SK-N-SH (cell line): ENCODE measurements at regions not wholly inside any gene's neighbourhood (a gene's known extent, or its start where the extent isn't known, plus 50 kb on each side); places are given as distances from the start of the nearest gene placed in this dataset.
A peak's percentile ranks its signal among the peaks of the same experiment; 100 is the strongest.

Experiments
- CTCF ChIA-PET: fragments of 300-600, 350-600 bp; formaldehyde crosslinking; extraction: SDS; loops from one replicate; lab custom pipeline; 2021; lab: Yijun Ruan, JAX
- POLR2A ChIA-PET: fragments of 350-600 bp; sonication (Branson Sonifier 250); formaldehyde crosslinking; extraction: SDS; loops from one replicate; lab custom pipeline; 2020; ENCODE audit warnings: antibody characterized with exemption, inconsistent platforms; lab: Yijun Ruan, JAX
- DNase-seq: peaks from one replicate; pipeline ENCODE4 v3.0.0; 2012
- H2AFZ ChIP-seq: fragments of 200-600 bp; sonication (generic); 2 replicates; pipeline ENCODE4 v1.8.1; 2016; ENCODE audit warnings: antibody characterized with exemption, mild to moderate bottlenecking, low read depth
- H3F3A ChIP-seq: fragments of 200-600 bp; sonication (generic); replicated peaks from 2 replicates; pipeline ENCODE3; 2016; ENCODE audit warnings: antibody characterized with exemption, mild to moderate bottlenecking; ENCODE audit not compliant: insufficient read depth
- H3K27ac ChIP-seq, 2 experiments: fragments of 200-500 bp in 1 of 2; fragments of 200-600 bp in 1 of 2; sonication (Bioruptor generic) in 1 of 2; sonication (generic), shearing (Covaris generic) in 1 of 2; 2 replicates each; pipeline versions ENCODE4 v1.5.1 to v1.6.1; 2014 to 2016; ENCODE audit warnings: low read depth in 2 of 2, inconsistent platforms in 1 of 2, low read length in 1 of 2, mild to moderate bottlenecking in 1 of 2, mixed read lengths in 1 of 2
- H3K27me3 ChIP-seq: fragments of 200-600 bp; sonication (generic), shearing (Covaris generic); 2 replicates; pipeline ENCODE4 v1.6.1; 2016; ENCODE audit warnings: mixed run types; ENCODE audit not compliant: insufficient read depth
- H3K36me3 ChIP-seq, 2 experiments: fragments of 200-500 bp in 1 of 2; fragments of 200-600 bp in 1 of 2; sonication (Bioruptor generic) in 1 of 2; sonication (generic) in 1 of 2; replicated peaks in 1 of 2; 2 replicates each; pipeline versions ENCODE3 to v1.5.1; 2014 to 2016; ENCODE audit warnings: low read length in 1 of 2, mild to moderate bottlenecking in 1 of 2; ENCODE audit not compliant: insufficient read depth in 2 of 2, control insufficient read depth in 1 of 2
- H3K4me1 ChIP-seq, 2 experiments: fragments of 200-500 bp in 1 of 2; fragments of 200-600 bp in 1 of 2; sonication (Bioruptor generic) in 1 of 2; sonication (generic), shearing (Covaris generic) in 1 of 2; 2 replicates each; pipeline versions ENCODE4 v1.5.1 to v1.6.1; 2014 to 2016; ENCODE audit warnings: low read depth in 1 of 2, low read length in 1 of 2, mixed run types in 1 of 2; ENCODE audit not compliant: insufficient read depth in 2 of 2, control insufficient read depth in 1 of 2
- H3K4me2 ChIP-seq: fragments of 200-600 bp; sonication (generic), shearing (Covaris generic); 2 replicates; pipeline ENCODE4 v1.6.1; 2017; ENCODE audit warnings: mixed run types
- H3K4me3 ChIP-seq, 2 experiments: fragments of 200-500 bp in 1 of 2; fragments of 200-600 bp in 1 of 2; sonication (Bioruptor generic) in 1 of 2; sonication (generic), shearing (Covaris generic) in 1 of 2; 2 replicates each; pipeline versions ENCODE4 v1.5.1 to v1.8.1; 2014 to 2016; ENCODE audit warnings: low read depth in 2 of 2, inconsistent platforms in 1 of 2, low read length in 1 of 2, mild to moderate bottlenecking in 1 of 2, mixed read lengths in 1 of 2, moderate library complexity in 1 of 2
- H3K79me2 ChIP-seq: fragments of 200-600 bp; sonication (generic); 2 replicates; pipeline ENCODE4 v1.8.1; 2017; ENCODE audit warnings: mild to moderate bottlenecking; ENCODE audit not compliant: insufficient read depth
- H3K9ac ChIP-seq: fragments of 200-600 bp; sonication (generic); 2 replicates; pipeline ENCODE4 v1.6.1; 2017; ENCODE audit warnings: mixed run types
- H3K9me2 ChIP-seq: fragments of 200-600 bp; sonication (generic); 2 replicates; pipeline ENCODE4 v1.6.1; 2017; ENCODE audit warnings: mixed run types
- H3K9me3 ChIP-seq: fragments of 200-600 bp; sonication (generic); 2 replicates; pipeline ENCODE4 v1.6.1; 2017; ENCODE audit warnings: mixed run types, mild to moderate bottlenecking, moderate library complexity
- H4K20me1 ChIP-seq: fragments of 200-600 bp; sonication (generic); 2 replicates; pipeline ENCODE4 v1.6.1; 2017; ENCODE audit warnings: mild to moderate bottlenecking, mixed run types; ENCODE audit not compliant: insufficient read depth
- CTCF ChIP-seq: fragments of 200-600 bp; sonication (generic); IDR thresholded peaks from 2 replicates; pipeline ENCODE4 v1.6.1; 2017; ENCODE audit warnings: antibody characterized with exemption, mild to moderate bottlenecking, moderate library complexity
- EP300 ChIP-seq, 2 experiments: IDR thresholded peaks; 2 replicates each; pipeline versions ENCODE4 v1.4.0 to v1.6.1; 2012; ENCODE audit warnings: borderline replicate concordance in 1 of 2, low read depth in 1 of 2, low read length in 1 of 2
- FOXJ3 ChIP-seq: sonication (generic); formaldehyde crosslinking; IDR thresholded peaks from 2 replicates; pipeline ENCODE4 v1.5.1; 2020; ENCODE audit warnings: mild to moderate bottlenecking, missing genetic modification reagents
- MEF2A ChIP-seq: IDR thresholded peaks from 2 replicates; pipeline ENCODE4 v1.4.0; 2012; ENCODE audit warnings: low read depth, borderline replicate concordance
- MXI1 ChIP-seq: IDR thresholded peaks from 2 replicates; pipeline ENCODE4 v1.6.1; 2012; ENCODE audit warnings: mild to moderate bottlenecking, low read depth, low read length, improper control_type of control experiment
- RAD21 ChIP-seq: IDR thresholded peaks from 2 replicates; pipeline ENCODE4 v1.6.1; 2012; ENCODE audit warnings: mild to moderate bottlenecking, low read length
- RXRA ChIP-seq: IDR thresholded peaks from 2 replicates; pipeline ENCODE4 v1.4.0; 2012; ENCODE audit warnings: low read depth, mild to moderate bottlenecking, borderline replicate concordance
- SMC3 ChIP-seq: IDR thresholded peaks from 2 replicates; pipeline ENCODE4 v1.6.1; 2012; ENCODE audit warnings: low read depth, low read length, improper control_type of control experiment
- TCF12 ChIP-seq: IDR thresholded peaks from 2 replicates; pipeline ENCODE4 v1.4.0; 2012
- WGBS: methylation state at CpG from one replicate; pipeline ENCODE4 v1.1.6; 2017; ENCODE audit warnings: low lambda C conversion rate; 5-methylcytosine and 5-hydroxymethylcytosine counted together
- TF ChIP-seq, protein P1 (sequence below): IDR thresholded peaks from 2 replicates; pipeline ENCODE4 v1.4.0; 2012; ENCODE audit warnings: low read depth

DNA sequence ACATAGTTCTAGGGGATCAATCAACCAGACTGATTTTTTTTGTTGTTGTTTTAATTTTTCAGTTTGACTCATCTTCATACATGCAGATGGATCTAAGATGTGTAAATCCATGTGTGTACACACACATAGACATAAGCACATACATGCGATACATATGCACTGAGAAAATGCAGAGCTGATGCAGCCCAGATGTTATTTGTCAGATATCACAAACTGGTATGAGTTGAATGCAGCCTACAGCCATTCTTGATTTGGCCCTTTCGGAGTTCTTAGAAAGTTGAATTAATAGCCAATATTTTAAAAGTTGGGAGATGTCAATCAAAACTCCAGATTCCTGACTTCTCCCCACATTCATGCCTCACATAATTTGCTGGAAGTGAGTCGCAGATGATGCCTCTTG, 180.4 kb downstream of the SPATA18 start:
- H3K9me3 ChIP-seq, result no peaks in the 10 kb centered on the region
- POLR2A ChIA-PET, result no interaction called here
- 46% methylated on average over 3 of the region's 3 CpGs for WGBS

DNA sequence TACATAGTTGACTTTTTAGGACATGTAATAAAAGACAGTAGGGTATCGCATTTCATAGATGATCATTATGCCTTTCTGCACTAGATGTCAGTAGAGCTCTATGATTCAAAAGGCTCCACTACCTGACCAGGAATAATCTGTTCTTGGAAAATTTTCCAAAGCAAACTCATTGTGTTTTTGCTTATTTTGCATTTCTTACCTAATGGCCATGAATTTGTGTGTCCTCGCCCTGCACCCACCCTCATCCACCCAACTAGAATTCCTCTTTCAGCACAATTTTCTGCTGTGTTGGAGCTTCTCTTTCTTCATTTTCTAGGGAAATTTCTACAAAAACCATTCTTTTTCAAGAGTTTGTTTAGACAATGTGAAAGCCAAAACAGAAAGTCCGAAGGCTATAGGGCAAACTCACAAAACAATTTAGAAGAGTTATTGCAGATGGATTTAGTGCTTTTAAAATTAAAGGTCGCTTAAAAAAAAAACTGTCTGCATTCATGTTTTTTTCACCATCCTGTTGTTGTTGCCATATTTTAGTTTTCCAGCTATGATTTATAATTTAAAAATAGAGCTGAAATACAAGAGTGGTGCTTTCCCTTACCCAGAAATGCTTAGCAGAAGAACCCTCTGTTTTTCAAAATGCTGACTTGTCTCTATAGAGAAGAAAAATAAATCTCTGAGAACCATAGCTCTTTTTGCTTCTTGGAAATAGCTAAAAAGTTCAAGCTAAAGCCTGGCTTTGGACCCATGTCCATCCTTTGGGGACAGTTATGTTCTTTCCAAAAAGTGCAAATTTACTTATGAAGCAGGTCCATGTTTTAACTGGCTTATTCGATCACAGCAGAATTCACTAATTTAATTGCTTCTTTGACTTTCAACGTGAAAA, 183.7 kb downstream of the SPATA18 start:
- H3K4me3 ChIP-seq, result no peak overlapping the region; a peak in 2 of 4 replicates
- H3K9me2 ChIP-seq, result no peaks in the 10 kb centered on the region
- 16% methylated on average over 6 of the region's 6 CpGs for WGBS
- H3K36me3 ChIP-seq, result no peaks in the 10 kb centered on the region
- H3K4me2 ChIP-seq, result no peak overlapping the region
- TF ChIP-seq CTCF (peak; percentile 56), SMC3 (peak; percentile 75), RAD21 (peak; percentile 95), MEF2A (no peak)
- TF ChIP-seq, all 33 proteins: peak for 3
- H3K4me1 ChIP-seq, result no peaks in the 10 kb centered on the region; a peak in 1 of 4 replicates
- no peaks in the 10 kb centered on the region for H3K27me3 ChIP-seq
- no peak overlapping the region; a peak in 1 of 4 replicates for H3K27ac ChIP-seq
- DNase-seq, result peak; percentile 38
- ChIA-PET CTCF (interaction anchor here (0.6 to 5.8 kb wide), 35 partner anchors 9 to 1993 kb away, joined by 3 to 82 read pairs (median 4); no protein-coding TSS in a partner anchor), POLR2A (interaction anchor here (0.7 kb wide), 1 partner anchor 779 kb away, joined by 4 read pairs; no protein-coding TSS in a partner anchor)
- H3K79me2 ChIP-seq, result no peaks in the 10 kb centered on the region
- no peaks in the 10 kb centered on the region for H3F3A ChIP-seq
- no peaks in the 10 kb centered on the region for H4K20me1 ChIP-seq
- no peaks in the 10 kb centered on the region for H3K9me3 ChIP-seq
- no peak overlapping the region for H3K9ac ChIP-seq
- H2AFZ ChIP-seq, result no peak overlapping the region

More for the DNA sequence above, 180.4 kb downstream of the SPATA18 start:
- no peak overlapping the region for H3K9ac ChIP-seq
- H2AFZ ChIP-seq, result no peak overlapping the region
- no peak overlapping the region for H3K27ac ChIP-seq
- CTCF ChIA-PET, result no interaction called here
- no peaks in the 10 kb centered on the region for H3K27me3 ChIP-seq
- H3K79me2 ChIP-seq, result no peaks in the 10 kb centered on the region
- H3K36me3 ChIP-seq, result no peaks in the 10 kb centered on the region
- TF ChIP-seq RXRA, result no peak
- TF ChIP-seq EP300 (IDR thresholded peaks at IDR 0.05; ENCODE audit: borderline replicate concordance in 1 of 2, low read depth in 1 of 2, low read length in 1 of 2), result no peak
- TF ChIP-seq FOXJ3, result no peak
- no peak for TF ChIP-seq TCF12
- TF ChIP-seq, protein P1, sequence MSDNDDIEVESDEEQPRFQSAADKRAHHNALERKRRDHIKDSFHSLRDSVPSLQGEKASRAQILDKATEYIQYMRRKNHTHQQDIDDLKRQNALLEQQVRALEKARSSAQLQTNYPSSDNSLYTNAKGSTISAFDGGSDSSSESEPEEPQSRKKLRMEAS, result no peak
- TF ChIP-seq MXI1, result no peak
- no peaks in the 10 kb centered on the region for H3K9me2 ChIP-seq
- no peaks in the 10 kb centered on the region; a peak in 1 of 4 replicates for H3K4me1 ChIP-seq
- no peak overlapping the region for H3K4me2 ChIP-seq
- no peak overlapping the region for H3K4me3 ChIP-seq
- H3F3A ChIP-seq, result no peaks in the 10 kb centered on the region
- no peak for DNase-seq
- H4K20me1 ChIP-seq, result no peaks in the 10 kb centered on the region
